ENCODE measurements at regions not wholly inside any gene's neighbourhood (a gene's known extent, or its start where the extent isn't known, plus 50 kb on each side); places are given as distances from the start of the nearest gene placed in this dataset.

DNA sequence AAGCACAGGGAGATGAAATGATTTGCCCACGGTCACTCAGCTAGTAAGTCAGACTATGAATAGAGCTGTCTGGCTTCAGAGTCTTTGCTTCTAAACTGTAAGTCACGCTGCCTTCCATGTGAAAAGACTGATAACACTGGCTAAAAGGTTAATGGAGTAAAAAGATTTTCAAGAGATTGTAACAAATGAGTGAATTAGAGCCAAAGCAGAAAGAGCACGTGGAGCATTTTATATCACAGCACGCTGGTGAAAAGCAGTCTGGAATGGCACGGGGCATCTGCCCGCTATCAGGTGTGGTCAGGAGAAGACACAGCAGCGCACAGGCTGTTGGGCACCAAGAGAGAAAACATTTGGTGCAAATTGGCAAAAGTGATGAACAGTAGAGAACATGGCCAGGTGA lies 144.8 kb upstream of the GALNT2 start (continued):
- TF ChIP-seq, protein P1, sequence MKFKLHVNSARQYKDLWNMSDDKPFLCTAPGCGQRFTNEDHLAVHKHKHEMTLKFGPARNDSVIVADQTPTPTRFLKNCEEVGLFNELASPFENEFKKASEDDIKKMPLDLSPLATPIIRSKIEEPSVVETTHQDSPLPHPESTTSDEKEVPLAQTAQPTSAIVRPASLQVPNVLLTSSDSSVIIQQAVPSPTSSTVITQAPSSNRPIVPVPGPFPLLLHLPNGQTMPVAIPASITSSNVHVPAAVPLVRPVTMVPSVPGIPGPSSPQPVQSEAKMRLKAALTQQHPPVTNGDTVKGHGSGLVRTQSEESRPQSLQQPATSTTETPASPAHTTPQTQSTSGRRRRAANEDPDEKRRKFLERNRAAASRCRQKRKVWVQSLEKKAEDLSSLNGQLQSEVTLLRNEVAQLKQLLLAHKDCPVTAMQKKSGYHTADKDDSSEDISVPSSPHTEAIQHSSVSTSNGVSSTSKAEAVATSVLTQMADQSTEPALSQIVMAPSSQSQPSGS (IDR thresholded peaks at IDR 0.05; ENCODE audit: low read length), result no peak
- TF ChIP-seq MAFK (IDR thresholded peaks at IDR 0.05; ENCODE audit: low read depth, low read length), result no peak
- TF ChIP-seq NRF1 (IDR thresholded peaks at IDR 0.05; ENCODE audit: low read depth, low read length), result no peak
- TF ChIP-seq HDAC2 (IDR thresholded peaks at IDR 0.05; ENCODE audit: borderline replicate concordance in 1 of 2, low read depth in 2 of 2, low read length in 2 of 2), result no peak
- no peak for TF ChIP-seq CBX8 (IDR thresholded peaks at IDR 0.05; ENCODE audit: borderline replicate concordance, low read depth, low read length)
- no peak for TF ChIP-seq SP2 (IDR thresholded peaks at IDR 0.05; ENCODE audit: low read length)
